Upper lobe of left lung (tissue), 6 donors: ENCODE measurements at regions not wholly inside any gene's neighbourhood (a gene's known extent, or its start where the extent isn't known, plus 50 kb on each side); places are given as distances from the start of the nearest gene placed in this dataset.

Experiments used
- ATAC-seq, 2 donors: fragments of 200-7000 bp; cut with Tn5 transposase; one replicate each; pipeline ENCODE4 v1.9.1; 2022; ENCODE audit warnings: mild to moderate bottlenecking in 2 of 2, moderate library complexity in 2 of 2; ENCODE audit not compliant: low FRiP score in 2 of 2
- DNase-seq, 2 donors: peaks; one replicate each; pipeline ENCODE4 v3.0.0-alpha.2; 2019 to 2020
- H3K27ac ChIP-seq, 4 donors: fragments of 200-600 bp; sonication (generic); one replicate each; pipeline ENCODE4 v1.5.1; 2016 to 2019
- H3K27me3 ChIP-seq, 4 donors: fragments of 200-600 bp; sonication (generic); one replicate each; pipeline ENCODE4 v1.5.1; 2017 to 2019
- H3K36me3 ChIP-seq, 4 donors: fragments of 200-600 bp; sonication (generic); one replicate each; pipeline ENCODE4 v1.5.1; 2016 to 2019
- H3K4me1 ChIP-seq, 4 donors: fragments of 200-600 bp; sonication (generic); one replicate each; pipeline ENCODE4 v1.5.1; 2018 to 2019
- H3K4me3 ChIP-seq, 4 donors: fragments of 200-600 bp; sonication (generic); one replicate each; pipeline ENCODE4 v1.5.1; 2017 to 2019; ENCODE audit warnings: mild to moderate bottlenecking in 2 of 4, moderate library complexity in 1 of 4
- H3K9me3 ChIP-seq, 4 donors: fragments of 200-600 bp; sonication (generic); one replicate each; pipeline ENCODE4 v1.5.1; 2018 to 2019
- CTCF ChIP-seq, 6 experiments: fragments of 450-650 bp in 4 of 6; fragments of 200-600 bp in 2 of 6; sonication (generic) in 2 of 6; IDR thresholded peaks; one replicate each; pipeline ENCODE4 v1.5.1; 2016 to 2019; ENCODE audit warnings: antibody characterized with exemption in 6 of 6
- EP300 ChIP-seq, 4 donors: sonication (generic); formaldehyde crosslinking; IDR thresholded peaks; one replicate each; pipeline ENCODE4 v1.5.1; 2017; ENCODE audit warnings: antibody characterized with exemption in 4 of 4, control low read depth in 2 of 4
- POLR2A ChIP-seq, 4 donors: fragments of 450-650 bp; IDR thresholded peaks; one replicate each; pipeline ENCODE4 v1.5.1; 2016 to 2017; ENCODE audit warnings: antibody characterized with exemption in 4 of 4, mild to moderate bottlenecking in 2 of 4
- POLR2AphosphoS5 ChIP-seq, 2 donors: sonication (generic); formaldehyde crosslinking; IDR thresholded peaks; one replicate each; pipeline ENCODE4 v1.5.1; 2017; ENCODE audit warnings: antibody characterized with exemption in 2 of 2
- WGBS, 2 donors: methylation state at CpG; one replicate each; pipeline ENCODE4 v1.1.5; 2017 to 2018; 5-methylcytosine and 5-hydroxymethylcytosine counted together
- donor health status: DM: no; HTN: no; CAD: no; lungs with moderate emphysema.
- donor health status: DM: no; HTN: yes; CAD: no; lungs with severe emphysema.

GRCh38 chr13:47481536-47481935 is 519.5 kb downstream of the SUCLA2 start:
- Histone ChIP-seq H3K27me3 (no peaks in the 10 kb centered on the region), H3K27ac (no peak overlapping the region), H3K4me1 (no peaks in the 10 kb centered on the region), H3K4me3 (no peak overlapping the region), H3K9me3 (no peaks in the 10 kb centered on the region), H3K36me3 (no peaks in the 10 kb centered on the region)
- ATAC-seq (no peak), DNase-seq (no peak)
- TF ChIP-seq CTCF (IDR thresholded peaks at IDR 0.05) (no peak), POLR2AphosphoS5 (IDR thresholded peaks at IDR 0.05) (no peak), EP300 (IDR thresholded peaks at IDR 0.05) (no peak)

GRCh38 chr13:47480951-47481350 is 520.1 kb downstream of the SUCLA2 start:
- no peak overlapping the region for H3K27ac ChIP-seq
- no peaks in the 10 kb centered on the region for H3K27me3 ChIP-seq
- no peaks in the 10 kb centered on the region for H3K9me3 ChIP-seq
- H3K36me3 ChIP-seq = no peaks in the 10 kb centered on the region
- 49 to 52% methylated on average over 3 of the region's 3 CpGs for WGBS, 2 donors
- ATAC-seq (no peak), DNase-seq (no peak)
- TF ChIP-seq POLR2AphosphoS5 (IDR thresholded peaks at IDR 0.05) (no peak), POLR2A (IDR thresholded peaks at IDR 0.05) (no peak), CTCF (IDR thresholded peaks at IDR 0.05) (no peak), EP300 (IDR thresholded peaks at IDR 0.05) (no peak)
- no peaks in the 10 kb centered on the region for H3K4me1 ChIP-seq
- H3K4me3 ChIP-seq = no peak overlapping the region

GRCh38 chr13:47480121-47480520 is 521.0 kb downstream of the SUCLA2 start:
- 68 to 69% methylated on average over 4 of the region's 4 CpGs for WGBS, 2 donors
- ATAC-seq (no peak), DNase-seq (no peak)
- Histone ChIP-seq H3K27me3 (no peaks in the 10 kb centered on the region), H3K9me3 (no peaks in the 10 kb centered on the region), H3K4me1 (no peaks in the 10 kb centered on the region), H3K36me3 (no peaks in the 10 kb centered on the region), H3K4me3 (no peak overlapping the region), H3K27ac (no peak overlapping the region)
- no peak for TF ChIP-seq POLR2AphosphoS5 (IDR thresholded peaks at IDR 0.05)
- no peak for TF ChIP-seq POLR2A (IDR thresholded peaks at IDR 0.05)
- no peak for TF ChIP-seq EP300 (IDR thresholded peaks at IDR 0.05)
- no peak for TF ChIP-seq CTCF (IDR thresholded peaks at IDR 0.05)

GRCh38 chr13:47478985-47479384 is 522.1 kb downstream of the SUCLA2 start:
- no peaks in the 10 kb centered on the region for H3K36me3 ChIP-seq
- H3K4me1 ChIP-seq = no peaks in the 10 kb centered on the region
- TF ChIP-seq POLR2AphosphoS5 (IDR thresholded peaks at IDR 0.05) = no peak
- no peak for TF ChIP-seq POLR2A (IDR thresholded peaks at IDR 0.05)
- TF ChIP-seq CTCF (IDR thresholded peaks at IDR 0.05) = no peak
- no peak for TF ChIP-seq EP300 (IDR thresholded peaks at IDR 0.05)
- no peaks in the 10 kb centered on the region for H3K27me3 ChIP-seq
- ATAC-seq (no peak), DNase-seq (no peak)
- no peak overlapping the region for H3K27ac ChIP-seq
- H3K9me3 ChIP-seq = no peaks in the 10 kb centered on the region
- no peak overlapping the region for H3K4me3 ChIP-seq

- DNase-seq (no peak), ATAC-seq (no peak)
- Histone ChIP-seq H3K9me3 (no peaks in the 10 kb centered on the region), H3K4me3 (no peak overlapping the region), H3K27me3 (no peaks in the 10 kb centered on the region), H3K27ac (no peak overlapping the region), H3K4me1 (no peaks in the 10 kb centered on the region), H3K36me3 (no peaks in the 10 kb centered on the region)
- TF ChIP-seq EP300 (IDR thresholded peaks at IDR 0.05) = no peak
- no peak for TF ChIP-seq POLR2AphosphoS5 (IDR thresholded peaks at IDR 0.05)
- WGBS, 2 donors = 71 to 76% methylated on average over 11 of the region's 11 CpGs
Observed at GRCh38 chr13:47475441-47475948, 525.6 kb downstream of the SUCLA2 start.
